PC-3 (cell line): ENCODE measurements at regions not wholly inside any gene's neighbourhood (a gene's known extent, or its start where the extent isn't known, plus 50 kb on each side); places are given as distances from the start of the nearest gene placed in this dataset.

Experiments used
- ATAC-seq: fragments of 200-7000 bp; cut with Tn5 transposase; 2 replicates; pipeline ENCODE4 v1.9.1; 2020; ENCODE audit warnings: mild to moderate bottlenecking, moderate library complexity
- BruUV-seq: library from RNA; stranded (reverse); fragments of 400-500 nt; replicated peaks from 2 replicates; lab custom pipeline; 2021; lab: Mats Ljungman, UMichigan
- CTCF ChIA-PET: fragments of 300-600 bp; sonication (Branson Sonifier 250); formaldehyde crosslinking; loops from one replicate; lab custom pipeline; 2022; ENCODE audit warnings: antibody characterized with exemption; lab: Charles Lee
- POLR2A ChIA-PET: fragments of 300-600 bp; sonication (Branson Sonifier 250); formaldehyde crosslinking; loops from one replicate; lab custom pipeline; 2022; ENCODE audit warnings: antibody characterized with exemption; ENCODE audit not compliant: unreplicated experiment; lab: Charles Lee
- DNase-seq: peaks from one replicate; pipeline ENCODE4 v3.0.0-alpha.2; 2015
- H2AFZ ChIP-seq: fragments of 300-600 bp; sonication (generic); 2 replicates; pipeline ENCODE4 v1.6.0; 2016; ENCODE audit warnings: antibody characterized with exemption, low read length
- H3F3A ChIP-seq: fragments of 300-600 bp; sonication (generic); one replicate; pipeline ENCODE4 v1.6.0; 2017; ENCODE audit warnings: antibody characterized with exemption, low read length, control low read depth, mild to moderate bottlenecking; ENCODE audit not compliant: unreplicated experiment
- H3K27ac ChIP-seq: fragments of 300-600 bp; sonication (generic); 2 replicates; pipeline ENCODE4 v1.5.1; 2016; ENCODE audit warnings: mild to moderate bottlenecking, low read length
- H3K27me3 ChIP-seq: fragments of 300-600 bp; sonication (generic); 2 replicates; pipeline ENCODE4 v1.6.1; 2016; ENCODE audit warnings: low read length, mixed read lengths
- H3K36me3 ChIP-seq: fragments of 300-600 bp; sonication (generic); 2 replicates; pipeline ENCODE4 v1.6.1; 2016; ENCODE audit warnings: low read depth, mixed run types, low read length, mixed read lengths
- H3K4me1 ChIP-seq: fragments of 300-600 bp; sonication (generic); 2 replicates; pipeline ENCODE4 v1.5.1; 2016; ENCODE audit warnings: low read length; ENCODE audit not compliant: insufficient read depth
- H3K4me2 ChIP-seq: fragments of 300-600 bp; sonication (generic); 2 replicates; pipeline ENCODE4 v1.6.0; 2016; ENCODE audit warnings: low read length
- H3K4me3 ChIP-seq: fragments of 300-600 bp; sonication (generic); 2 replicates; pipeline ENCODE4 v1.5.1; 2016; ENCODE audit warnings: mild to moderate bottlenecking, low read length, mixed read lengths
- H3K79me2 ChIP-seq: fragments of 300-600 bp; sonication (generic); 2 replicates; pipeline ENCODE4 v1.6.1; 2017; ENCODE audit warnings: low read length, mixed read lengths
- H3K9ac ChIP-seq: fragments of 300-600 bp; sonication (generic); 2 replicates; pipeline ENCODE4 v1.6.0; 2016; ENCODE audit warnings: mild to moderate bottlenecking, low read length
- H3K9me2 ChIP-seq: fragments of 300-600 bp; sonication (generic); replicated peaks from 2 replicates; pipeline ENCODE4 v1.6.1; 2016; ENCODE audit warnings: mixed run types, low read length, mixed read lengths
- H3K9me3 ChIP-seq: fragments of 300-600 bp; sonication (generic); 2 replicates; pipeline ENCODE4 v1.6.1; 2016; ENCODE audit warnings: low read length, mixed read lengths
- H4K20me1 ChIP-seq: fragments of 300-600 bp; sonication (generic); 2 replicates; pipeline ENCODE4 v1.6.1; 2016; ENCODE audit warnings: low read length, mixed read lengths
- EZH2 ChIP-seq: fragments of 300-600 bp; sonication (generic); IDR thresholded peaks from one replicate; pipeline ENCODE4 v1.6.1; 2017; ENCODE audit warnings: antibody characterized with exemption, mild to moderate bottlenecking, low read length; ENCODE audit not compliant: unreplicated experiment
- EZH2phosphoT487 ChIP-seq: fragments of 300-600 bp; sonication (generic); IDR thresholded peaks from 2 replicates; pipeline ENCODE4 v1.6.1; 2018; ENCODE audit warnings: mild to moderate bottlenecking, antibody characterized with exemption, low read length, borderline replicate concordance
- intact Hi-C: fragments of 100-400 bp; cut with micrococcal nuclease; formaldehyde crosslinking; loops from 2 replicates; pipeline ENCODE4 v1.9.0; 2023
- TF ChIP-seq, protein P1 (sequence below): fragments of 300-600 bp; sonication (generic); conservative IDR thresholded peaks from 2 replicates; pipeline ENCODE4 v1.5.1; 2017; ENCODE audit warnings: antibody characterized with exemption, low read depth, mild to moderate bottlenecking, low read length

- Histone ChIP-seq H3K4me2 (no peak overlapping the region), H4K20me1 (no peaks in the 10 kb centered on the region), H3K9me2 (no peaks in the 10 kb centered on the region), H3F3A (no peaks in the 10 kb centered on the region), H3K27me3 (no peaks in the 10 kb centered on the region), H3K36me3 (no peaks in the 10 kb centered on the region), H3K79me2 (no peaks in the 10 kb centered on the region), H2AFZ (no peak overlapping the region), H3K9ac (no peak overlapping the region), H3K9me3 (peaks cover 4% of the 10 kb centered on the region; the same call in 1 of the 2 replicates), H3K4me3 (no peak overlapping the region), H3K27ac (no peak overlapping the region), H3K4me1 (no peaks in the 10 kb centered on the region)
- intact Hi-C loops = no loop called here
- TF ChIP-seq, protein P1, sequence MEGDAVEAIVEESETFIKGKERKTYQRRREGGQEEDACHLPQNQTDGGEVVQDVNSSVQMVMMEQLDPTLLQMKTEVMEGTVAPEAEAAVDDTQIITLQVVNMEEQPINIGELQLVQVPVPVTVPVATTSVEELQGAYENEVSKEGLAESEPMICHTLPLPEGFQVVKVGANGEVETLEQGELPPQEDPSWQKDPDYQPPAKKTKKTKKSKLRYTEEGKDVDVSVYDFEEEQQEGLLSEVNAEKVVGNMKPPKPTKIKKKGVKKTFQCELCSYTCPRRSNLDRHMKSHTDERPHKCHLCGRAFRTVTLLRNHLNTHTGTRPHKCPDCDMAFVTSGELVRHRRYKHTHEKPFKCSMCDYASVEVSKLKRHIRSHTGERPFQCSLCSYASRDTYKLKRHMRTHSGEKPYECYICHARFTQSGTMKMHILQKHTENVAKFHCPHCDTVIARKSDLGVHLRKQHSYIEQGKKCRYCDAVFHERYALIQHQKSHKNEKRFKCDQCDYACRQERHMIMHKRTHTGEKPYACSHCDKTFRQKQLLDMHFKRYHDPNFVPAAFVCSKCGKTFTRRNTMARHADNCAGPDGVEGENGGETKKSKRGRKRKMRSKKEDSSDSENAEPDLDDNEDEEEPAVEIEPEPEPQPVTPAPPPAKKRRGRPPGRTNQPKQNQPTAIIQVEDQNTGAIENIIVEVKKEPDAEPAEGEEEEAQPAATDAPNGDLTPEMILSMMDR = no peak
- TF ChIP-seq EZH2 = no peak
- no peak for TF ChIP-seq EZH2phosphoT487
- POLR2A ChIA-PET = no interaction called here
- BruUV-seq = no TSS peak
- CTCF ChIA-PET = no interaction called here
- DNase-seq (no peak), ATAC-seq (no peak)
Observed at GRCh38 chr3:18199757-18200156, 225.4 kb downstream of the SATB1 start.

DNA sequence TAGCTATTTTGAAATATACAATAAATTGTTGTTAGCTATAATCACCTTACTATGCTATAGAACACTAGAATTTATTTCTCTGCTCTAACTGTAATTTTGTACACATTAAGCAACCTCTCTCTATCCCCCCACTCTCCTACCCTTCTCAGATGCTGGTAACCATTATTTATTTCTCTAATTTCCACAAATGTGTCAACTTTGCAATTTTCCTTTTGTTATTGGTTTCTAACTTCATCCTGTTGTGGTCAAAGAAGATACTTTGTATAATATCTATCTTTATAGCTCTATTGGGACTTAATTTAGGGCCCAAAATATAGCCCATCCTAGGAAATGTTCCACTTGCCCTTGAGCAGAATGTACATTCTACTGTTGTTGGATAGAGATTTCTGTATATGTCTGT, 229.3 kb downstream of the SATB1 start:
- TF ChIP-seq, protein P1 = no peak
- no peak for TF ChIP-seq EZH2phosphoT487
- TF ChIP-seq EZH2 = no peak
- Histone ChIP-seq H3K9me3 (peaks cover 4% of the 10 kb centered on the region; the same call in 1 of the 2 replicates), H3K9ac (no peak overlapping the region), H3K4me3 (no peak overlapping the region), H3K4me1 (no peaks in the 10 kb centered on the region), H4K20me1 (no peaks in the 10 kb centered on the region), H3K36me3 (no peaks in the 10 kb centered on the region), H3K79me2 (no peaks in the 10 kb centered on the region), H3K9me2 (no peaks in the 10 kb centered on the region), H3K27me3 (no peaks in the 10 kb centered on the region), H3K4me2 (no peak overlapping the region), H3K27ac (no peak overlapping the region), H3F3A (no peaks in the 10 kb centered on the region), H2AFZ (no peak overlapping the region)
- intact Hi-C loops = no loop called here
- ChIA-PET POLR2A (no interaction called here), CTCF (no interaction called here)
- BruUV-seq = no TSS peak
- ATAC-seq (no peak), DNase-seq (no peak)

GRCh38 chr3:18194431-18194830, 230.7 kb downstream of the SATB1 start:
- BruUV-seq = no TSS peak
- ATAC-seq = no peak
- POLR2A ChIA-PET = no interaction called here

More at GRCh38 chr3:18194431-18194830, 230.7 kb downstream of the SATB1 start:
- DNase-seq = no peak
- TF ChIP-seq EZH2 (no peak), EZH2phosphoT487 (no peak)
- TF ChIP-seq, protein P1 = no peak
- H3K9me2 ChIP-seq = no peaks in the 10 kb centered on the region
- no peaks in the 10 kb centered on the region for H4K20me1 ChIP-seq
- no peaks in the 10 kb centered on the region for H3F3A ChIP-seq
- no peaks in the 10 kb centered on the region for H3K36me3 ChIP-seq
- no peak overlapping the region for H3K4me3 ChIP-seq
- H3K9ac ChIP-seq = no peak overlapping the region
- H3K9me3 ChIP-seq = peaks cover 4% of the 10 kb centered on the region; the same call in 1 of the 2 replicates
- H3K79me2 ChIP-seq = no peaks in the 10 kb centered on the region
- H3K4me2 ChIP-seq = no peak overlapping the region
- CTCF ChIA-PET = no interaction called here
- H3K27me3 ChIP-seq = no peaks in the 10 kb centered on the region
- no peaks in the 10 kb centered on the region for H3K4me1 ChIP-seq
- H3K27ac ChIP-seq = no peak overlapping the region
- intact Hi-C loops = no loop called here
- H2AFZ ChIP-seq = no peak overlapping the region
